ENCODE measurements at regions not wholly inside any gene's neighbourhood (a gene's known extent, or its start where the extent isn't known, plus 50 kb on each side); places are given as distances from the start of the nearest gene placed in this dataset.

GRCh38 chr15:59746777-59747176 is 57.7 kb upstream of the BNIP2 start:
- no peak for TF ChIP-seq CTCF (conservative IDR thresholded peaks at IDR 0.05)
- no peaks in the 10 kb centered on the region for H3K4me1 ChIP-seq (ENCODE audit: insufficient read depth, low read length)
- no peaks in the 10 kb centered on the region for H3K4me1 Mint-ChIP-seq
- H4K91ac ChIP-seq (ENCODE audit: insufficient read length, low read depth, low read length): no peak overlapping the region
- no peaks in the 10 kb centered on the region for H3K27me3 ChIP-seq (ENCODE audit: insufficient read depth, low read length)
- H3K4ac ChIP-seq (ENCODE audit: low read depth, low read length): no peak overlapping the region
- H3K9me3 Mint-ChIP-seq: peaks cover 7 to 13% of the 10 kb centered on the region in 2 experiments; a peak in 4 of 5 replicates
- no peak overlapping the region for H2BK20ac ChIP-seq (ENCODE audit: low read depth, low read length, poor library complexity, severe bottlenecking)
- H2AFZ ChIP-seq (ENCODE audit: low read length): no peak overlapping the region
- no peak overlapping the region for H2BK12ac ChIP-seq (ENCODE audit: insufficient read length, low read depth, low read length)
- H3K14ac ChIP-seq (ENCODE audit: insufficient read depth, low read length): no peak overlapping the region; the same call in 1 of the 2 replicates
- H3K27ac Mint-ChIP-seq: no peak overlapping the region
- peaks cover 9% of the 10 kb centered on the region for H3K27me3 Mint-ChIP-seq (ENCODE audit: low read depth)
- no peak overlapping the region for H3K18ac ChIP-seq (ENCODE audit: insufficient read length, low read depth, low read length)
- no peak overlapping the region for H3K23ac ChIP-seq (ENCODE audit: insufficient read length, low read depth, low read length)
- H3T11ph ChIP-seq (ENCODE audit: low read length): no peak overlapping the region
- H3K9ac ChIP-seq (ENCODE audit: extremely low read depth, insufficient read length, low read length): no peak overlapping the region
- no peaks in the 10 kb centered on the region for H4K20me1 ChIP-seq (ENCODE audit: control insufficient read depth, insufficient read depth, insufficient read length)
- no peaks in the 10 kb centered on the region for H3K79me2 ChIP-seq (ENCODE audit: insufficient read depth, low read length)
- H2AK5ac ChIP-seq (ENCODE audit: insufficient read length, low read length): no peak overlapping the region
- H4K5ac ChIP-seq (ENCODE audit: insufficient read length, low read depth, low read length): no peak overlapping the region
- no CpG with 5 or more reads among the region's 8 CpGs for WGBS (ENCODE audit: extremely low coverage, insufficient read length, low lambda C conversion rate)
- H3K4me2 ChIP-seq (ENCODE audit: insufficient read depth, insufficient read length, low read length): no peak overlapping the region
- H2BK120ac ChIP-seq (ENCODE audit: low read depth, low read length, poor library complexity, severe bottlenecking): no peak overlapping the region
- DNase-seq: no peak
- H3K56ac ChIP-seq (ENCODE audit: insufficient read length, low read depth, low read length): no peak overlapping the region
- no peaks in the 10 kb centered on the region for H3K79me1 ChIP-seq (ENCODE audit: insufficient read depth, low read depth, low read length, poor library complexity, severe bottlenecking)
- H2BK15ac ChIP-seq (ENCODE audit: low read depth, low read length): no peak overlapping the region
- H2BK5ac ChIP-seq (ENCODE audit: insufficient read length, low read length): no peak overlapping the region
- no peaks in the 10 kb centered on the region for H3K23me2 ChIP-seq (ENCODE audit: insufficient read length, low read depth, low read length, poor library complexity, severe bottlenecking)
- H3K4me3 Mint-ChIP-seq: no peak overlapping the region
- no peak overlapping the region for H3K27ac ChIP-seq (ENCODE audit: insufficient read length, low read depth, low read length)
- peaks cover 0 to 6% (median 5%) of the 10 kb centered on the region in 3 experiments; a peak in 3 of 7 replicates for H3K36me3 Mint-ChIP-seq (ENCODE audit: insufficient read depth in 1 of 3, low read depth in 3 of 3)
- H4K8ac ChIP-seq (replicated peaks; ENCODE audit: insufficient read length, low read depth, low read length): no peak overlapping the region
- no peaks in the 10 kb centered on the region for H3K9me3 ChIP-seq (ENCODE audit: control insufficient read depth, low read depth, low read length)

Data from H9 (cell line).